ENCODE measurements at regions not wholly inside any gene's neighbourhood (a gene's known extent, or its start where the extent isn't known, plus 50 kb on each side); places are given as distances from the start of the nearest gene placed in this dataset.
A peak's percentile ranks its signal among the peaks of the same experiment; 100 is the strongest.

DNA sequence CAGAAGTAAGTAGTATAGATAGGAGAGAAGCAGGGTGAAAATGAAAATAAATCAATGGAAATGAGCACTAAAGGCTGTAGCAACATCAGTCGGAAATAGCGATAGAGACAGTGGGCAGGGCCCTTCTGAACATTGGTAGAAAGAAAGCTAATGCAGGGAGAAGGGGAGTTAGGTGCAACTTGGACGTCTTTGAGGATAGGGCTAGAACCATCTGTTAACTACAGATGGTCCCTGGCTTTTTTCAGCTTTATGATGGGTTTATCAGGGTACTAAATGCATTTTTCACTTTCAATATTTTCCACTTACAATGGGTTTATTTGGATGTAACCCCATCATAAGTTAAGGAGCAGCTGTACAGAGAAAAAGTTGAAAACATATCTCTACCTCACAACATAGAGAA lies 72.8 kb upstream of the CNR1 start:
- TF ChIP-seq CTCF (IDR thresholded peaks at IDR 0.05), result no peak
- H3K4me1 ChIP-seq, result peaks cover 0 to 6% (median 0%) of the 10 kb centered on the region in 4 donors
- peaks cover 0 to 4% (median 0%) of the 10 kb centered on the region in 3 donors for H3K9me3 ChIP-seq
- no peaks in the 10 kb centered on the region for H3K36me3 ChIP-seq
- H3K27ac ChIP-seq, result no peak overlapping the region
- intact Hi-C loops (cut with DNase I; ENCODE audit: low total_unique reads), result no loop called here
- no peaks in the 10 kb centered on the region for H3K27me3 ChIP-seq
- no peak overlapping the region for H3K4me3 ChIP-seq
- no peak for DNase-seq

- no peaks in the 10 kb centered on the region for H3K27me3 ChIP-seq
- H3K4me1 ChIP-seq, result peaks cover 0 to 6% (median 0%) of the 10 kb centered on the region in 4 donors
- H3K27ac ChIP-seq, result no peak overlapping the region
- intact Hi-C loops (cut with DNase I; ENCODE audit: low total_unique reads), result no loop called here
- TF ChIP-seq CTCF (IDR thresholded peaks at IDR 0.05), result peak; percentile 8 to 9
- no peak overlapping the region for H3K4me3 ChIP-seq
- H3K9me3 ChIP-seq, result peaks cover 0 to 4% (median 0%) of the 10 kb centered on the region in 3 donors
- no peaks in the 10 kb centered on the region for H3K36me3 ChIP-seq
- DNase-seq, result no peak
These were observed 71.9 kb upstream of the CNR1 start for GRCh38 chr6:88238065-88238464.

DNA sequence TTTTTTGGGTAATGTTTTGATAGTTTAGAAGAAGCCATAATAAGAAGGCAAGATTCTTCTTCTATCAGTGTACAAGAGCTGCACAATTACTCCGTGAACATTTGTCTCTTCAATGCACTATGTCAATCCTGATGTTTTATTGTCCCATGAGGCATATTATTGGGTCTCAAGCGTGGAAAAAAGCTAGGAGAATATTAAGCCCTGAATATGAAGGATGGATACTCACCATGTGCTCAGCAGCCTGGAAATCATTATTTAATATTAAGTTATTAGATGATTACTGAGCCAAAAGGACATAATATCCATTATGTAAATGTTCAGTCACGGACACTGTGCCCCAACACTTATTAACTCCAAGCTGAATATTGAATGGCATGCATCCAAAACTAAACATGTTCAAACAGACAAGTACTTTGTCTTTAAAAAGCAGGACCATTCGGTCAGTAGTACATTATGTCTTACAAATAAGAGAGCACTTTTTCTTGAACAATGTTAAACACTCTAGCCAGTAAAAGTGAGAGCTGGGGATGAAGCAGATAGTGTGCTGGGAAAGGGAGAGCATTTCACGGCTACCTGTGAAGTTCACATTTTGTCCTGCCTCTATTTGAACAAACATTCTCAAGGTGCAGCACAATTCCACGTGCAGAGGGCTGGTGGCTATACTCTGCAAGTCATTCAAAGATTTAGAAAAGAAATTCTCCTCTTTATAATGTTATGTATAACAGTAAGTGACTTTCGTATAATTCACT lies 70.6 kb upstream of the CNR1 start:
- DNase-seq, result no peak
- H3K4me3 ChIP-seq, result no peak overlapping the region
- intact Hi-C loops (cut with DNase I; ENCODE audit: low total_unique reads), result no loop called here
- H3K27ac ChIP-seq, result no peak overlapping the region
- H3K36me3 ChIP-seq, result no peaks in the 10 kb centered on the region
- H3K4me1 ChIP-seq, result peaks cover 0 to 6% (median 0%) of the 10 kb centered on the region in 4 donors
- H3K9me3 ChIP-seq, result peaks cover 0 to 5% (median 4%) of the 10 kb centered on the region in 3 donors
- H3K27me3 ChIP-seq, result no peaks in the 10 kb centered on the region
- no peak for TF ChIP-seq CTCF (IDR thresholded peaks at IDR 0.05)

- Histone ChIP-seq H3K4me1 (peaks cover 0 to 3% (median 0%) of the 10 kb centered on the region in 4 donors), H3K36me3 (no peaks in the 10 kb centered on the region), H3K27me3 (no peaks in the 10 kb centered on the region), H3K27ac (no peak overlapping the region), H3K4me3 (no peak overlapping the region), H3K9me3 (peaks cover 0 to 16% (median 13%) of the 10 kb centered on the region in 3 donors)
- intact Hi-C loops (cut with DNase I; ENCODE audit: low total_unique reads), result no loop called here
- DNase-seq, result no peak
- TF ChIP-seq CTCF (IDR thresholded peaks at IDR 0.05), result no peak
These were observed 66.6 kb upstream of the CNR1 start for GRCh38 chr6:88232753-88233152.

DNA sequence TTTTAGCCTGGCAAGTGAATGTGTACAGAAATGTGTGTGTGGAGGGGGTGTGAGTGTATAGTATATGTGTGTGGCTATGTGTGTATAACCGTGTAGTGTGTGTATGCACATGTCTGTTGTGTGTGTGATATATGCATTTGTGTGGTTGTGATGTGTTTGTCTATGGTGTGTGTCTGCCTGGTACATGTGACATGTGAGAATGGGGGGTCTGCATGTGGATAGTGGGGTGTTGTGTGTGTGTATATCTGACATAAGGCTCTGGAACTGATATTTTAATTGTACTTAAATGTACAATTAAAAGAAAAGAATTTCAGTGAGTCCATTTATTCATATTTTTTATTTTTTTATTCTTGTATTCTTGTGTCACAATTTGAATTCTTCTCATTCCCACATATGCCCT lies 57.2 kb upstream of the CNR1 start:
- Histone ChIP-seq H3K27ac (no peak overlapping the region), H3K4me3 (no peak overlapping the region), H3K9me3 (no peaks in the 10 kb centered on the region), H3K4me1 (no peaks in the 10 kb centered on the region), H3K27me3 (no peaks in the 10 kb centered on the region), H3K36me3 (no peaks in the 10 kb centered on the region)
- no peak for TF ChIP-seq CTCF (IDR thresholded peaks at IDR 0.05)
- intact Hi-C loops (cut with DNase I; ENCODE audit: low total_unique reads), result no loop called here
- DNase-seq, result no peak
